Psoas muscle (tissue), 7 donors: ENCODE measurements at regions not wholly inside any gene's neighbourhood (a gene's known extent, or its start where the extent isn't known, plus 50 kb on each side); places are given as distances from the start of the nearest gene placed in this dataset.

Source experiments
- ATAC-seq, 4 donors: fragments of 200-7000 bp; cut with Tn5 transposase; one replicate each; pipeline ENCODE4 v1.9.1; 2020; ENCODE audit warnings: moderate library complexity in 3 of 4, mild to moderate bottlenecking in 2 of 4
- DNase-seq, 2 donors: peaks; one replicate each; pipeline ENCODE4 v3.0.0-alpha.2; 2020
- H3K27ac ChIP-seq: fragments of 200-600 bp; one replicate; pipeline ENCODE4 v1.8.0; 2022
- H3K27me3 ChIP-seq, 3 donors: fragments of 200-600 bp in 1 of 3; one replicate each; pipeline versions ENCODE4 v1.6.1 to v1.8.0; 2013 to 2022; ENCODE audit warnings: low read length in 2 of 3, mild to moderate bottlenecking in 2 of 3, moderate library complexity in 1 of 3; ENCODE audit not compliant: insufficient read depth in 3 of 3
- H3K36me3 ChIP-seq, 2 donors: fragments of 200-600 bp in 1 of 2; one replicate each; pipeline versions ENCODE4 v1.6.1 to v1.8.0; 2013 to 2022; ENCODE audit warnings: low read depth in 1 of 2, mild to moderate bottlenecking in 1 of 2, moderate library complexity in 1 of 2; ENCODE audit not compliant: insufficient read depth in 1 of 2
- H3K4me1 ChIP-seq: fragments of 200-600 bp; one replicate; pipeline ENCODE4 v1.8.0; 2022
- H3K4me3 ChIP-seq: fragments of 200-600 bp; one replicate; pipeline ENCODE4 v1.8.0; 2022; ENCODE audit warnings: mild to moderate bottlenecking
- H3K9me3 ChIP-seq: fragments of 200-600 bp; one replicate; pipeline ENCODE4 v1.8.0; 2022
- CTCF ChIP-seq: fragments of 200-600 bp; IDR thresholded peaks from one replicate; pipeline ENCODE4 v1.8.0; 2022; ENCODE audit warnings: antibody characterized with exemption
- WGBS, 3 donors: extraction: QIAGEN DNeasy Blood & Tissue Kit; methylation state at CpG; one replicate each; pipeline versions ENCODE4 v1.1.6 to v1.1.7; 2013; 5-methylcytosine and 5-hydroxymethylcytosine counted together
- intact Hi-C, 2 donors: fragments of 100-400 bp; cut with DNase I; formaldehyde crosslinking; loops; one replicate each; pipeline versions ENCODE4 v1.11.0 to v1.14.2; 2022
- donor health status: healthy with polysubstance abuse.
- donor health status: DM: no; HTN: no; CAD: no; lungs with moderate emphysema.
- donor health status: Bipolar disorder and iron deficiency.
- donor health status: healthy.
- donor health status: DM: yes; HTN: yes; CAD: no.
- donor health status: DM: no; HTN: no; CAD: no.
- donor health status: DM: yes; HTN: yes; CAD: no.

GRCh38 chr16:86411897-86412296 is 98.4 kb upstream of the FOXF1 start:
- Histone ChIP-seq H3K27me3 (peaks cover 0 to 2% (median 0%) of the 10 kb centered on the region in 3 donors), H3K4me1 (no peaks in the 10 kb centered on the region), H3K9me3 (no peaks in the 10 kb centered on the region), H3K36me3 (no peaks in the 10 kb centered on the region), H3K27ac (no peak overlapping the region), H3K4me3 (no peak overlapping the region)
- 29 to 31% (median 31%) methylated on average over 7 of the region's 7 CpGs for WGBS, 3 donors
- ATAC-seq (no peak), DNase-seq (no peak)
- TF ChIP-seq CTCF: no peak
- intact Hi-C loops: no loop called here

- 39 to 48% (median 40%) methylated on average over 9 of the region's 9 CpGs for WGBS, 3 donors
- intact Hi-C loops: no loop called here
- no peaks in the 10 kb centered on the region for H3K36me3 ChIP-seq
- no peaks in the 10 kb centered on the region for H3K9me3 ChIP-seq
- no peak overlapping the region for H3K4me3 ChIP-seq
- no peak for DNase-seq
- H3K4me1 ChIP-seq: no peaks in the 10 kb centered on the region
- ATAC-seq: no peak
- TF ChIP-seq CTCF: no peak
- H3K27ac ChIP-seq: no peak overlapping the region
- H3K27me3 ChIP-seq: peaks cover 0 to 2% (median 0%) of the 10 kb centered on the region in 3 donors
Measured at GRCh38 chr16:86414991-86415740, 95.2 kb upstream of the FOXF1 start.

- DNase-seq (no peak), ATAC-seq (no peak)
- Histone ChIP-seq H3K4me1 (no peaks in the 10 kb centered on the region), H3K27ac (no peak overlapping the region), H3K27me3 (peaks cover 0 to 14% (median 0%) of the 10 kb centered on the region in 3 donors), H3K4me3 (no peak overlapping the region), H3K9me3 (peaks cover 5% of the 10 kb centered on the region), H3K36me3 (no peaks in the 10 kb centered on the region)
- intact Hi-C loops: no loop called here
- no peak for TF ChIP-seq CTCF
Measured at GRCh38 chr16:86418981-86419380, 91.3 kb upstream of the FOXF1 start.

GRCh38 chr16:86419518-86419917 is 90.8 kb upstream of the FOXF1 start:
- ATAC-seq (no peak), DNase-seq (no peak)
- intact Hi-C loops: no loop called here
- WGBS, 3 donors: 90 to 93% (median 93%) methylated on average over 2 of the region's 2 CpGs
- no peaks in the 10 kb centered on the region for H3K36me3 ChIP-seq
- H3K27me3 ChIP-seq: peaks cover 0 to 19% (median 2%) of the 10 kb centered on the region in 3 donors
- peaks cover 5% of the 10 kb centered on the region for H3K9me3 ChIP-seq
- TF ChIP-seq CTCF: no peak
- H3K4me3 ChIP-seq: no peak overlapping the region
- no peaks in the 10 kb centered on the region for H3K4me1 ChIP-seq
- H3K27ac ChIP-seq: no peak overlapping the region

GRCh38 chr16:86421995-86422394 is 88.3 kb upstream of the FOXF1 start:
- WGBS, 3 donors: 87 to 89% (median 87%) methylated on average over 5 of the region's 5 CpGs
- Histone ChIP-seq H3K27ac (no peak overlapping the region), H3K36me3 (no peaks in the 10 kb centered on the region), H3K4me3 (no peak overlapping the region), H3K4me1 (no peaks in the 10 kb centered on the region), H3K9me3 (peaks cover 5% of the 10 kb centered on the region), H3K27me3 (peaks cover 0 to 33% (median 8%) of the 10 kb centered on the region in 3 donors)
- intact Hi-C loops: no loop called here
- TF ChIP-seq CTCF: no peak
- no peak for DNase-seq
- no peak for ATAC-seq
